NCI-H1092 (cell line): ENCODE measurements at regions not wholly inside any gene's neighbourhood (a gene's known extent, or its start where the extent isn't known, plus 50 kb on each side); places are given as distances from the start of the nearest gene placed in this dataset.
"Not testable (repeated sequence)": the region's sequence is repeated elsewhere in the genome, so short reads cannot be mapped to it uniquely, and the experiment has no call there.

Experiments
- DNase-seq: peaks from one replicate; lab custom pipeline; 2025; lab: John Stamatoyannopoulos, UW

DNA sequence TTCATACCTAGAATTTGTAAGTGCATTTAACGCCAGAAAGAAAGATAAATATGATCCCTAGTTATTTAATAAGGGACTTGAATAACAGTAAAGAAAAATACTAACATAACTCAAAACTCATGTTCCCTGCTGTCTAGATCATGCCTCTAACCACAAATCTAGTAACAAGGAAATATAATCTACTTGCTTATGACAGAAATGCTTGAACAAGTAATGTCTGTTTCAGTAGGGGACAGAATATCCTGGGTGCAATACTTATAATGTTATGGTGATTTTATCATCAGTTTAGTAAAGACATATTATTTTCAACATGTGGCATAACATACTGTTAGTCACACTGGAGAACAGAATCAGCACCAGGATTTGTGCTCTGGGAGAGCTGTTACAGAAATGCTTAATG, 861.9 kb upstream of the SLITRK1 start:
- DNase-seq = no peak

DNA sequence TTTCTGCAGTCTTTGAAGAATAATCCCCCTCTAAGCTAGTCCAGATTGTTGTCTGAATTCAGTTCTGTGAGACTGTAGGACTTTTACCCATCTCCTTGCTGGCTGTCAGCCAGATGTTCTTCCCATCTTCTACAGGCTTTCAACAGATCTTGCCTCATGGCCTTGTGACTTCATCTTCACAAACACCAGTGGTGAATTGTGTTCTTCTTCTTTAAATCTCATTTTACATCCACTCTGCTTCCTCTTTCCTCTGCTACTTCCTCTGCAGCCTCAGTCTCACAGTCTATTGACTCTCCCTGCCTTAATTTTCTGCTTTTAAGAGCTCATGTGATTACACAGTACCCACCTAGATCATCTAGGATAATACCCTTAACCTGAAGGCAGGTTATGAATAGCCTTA, 859.0 kb upstream of the SLITRK1 start:
- DNase-seq = no peak

DNA sequence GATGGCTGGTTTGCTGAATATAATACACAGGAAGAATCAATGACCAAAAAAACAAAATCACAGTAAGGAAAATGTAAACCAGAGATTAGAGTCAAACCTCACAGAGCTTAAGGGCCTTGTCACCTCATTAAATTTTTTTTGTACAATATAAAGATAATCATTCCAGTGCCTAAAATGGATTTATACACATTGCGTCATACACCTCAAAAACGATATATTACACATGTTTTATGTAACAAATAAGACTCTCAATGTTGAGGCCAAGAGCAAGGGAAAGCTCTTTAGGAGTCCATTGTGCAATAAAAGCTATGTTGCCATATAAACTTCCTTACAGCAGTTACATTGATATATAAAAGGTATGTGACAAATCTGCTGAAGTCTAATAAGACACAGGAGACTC, 856.7 kb upstream of the SLITRK1 start:
- no peak for DNase-seq

DNA sequence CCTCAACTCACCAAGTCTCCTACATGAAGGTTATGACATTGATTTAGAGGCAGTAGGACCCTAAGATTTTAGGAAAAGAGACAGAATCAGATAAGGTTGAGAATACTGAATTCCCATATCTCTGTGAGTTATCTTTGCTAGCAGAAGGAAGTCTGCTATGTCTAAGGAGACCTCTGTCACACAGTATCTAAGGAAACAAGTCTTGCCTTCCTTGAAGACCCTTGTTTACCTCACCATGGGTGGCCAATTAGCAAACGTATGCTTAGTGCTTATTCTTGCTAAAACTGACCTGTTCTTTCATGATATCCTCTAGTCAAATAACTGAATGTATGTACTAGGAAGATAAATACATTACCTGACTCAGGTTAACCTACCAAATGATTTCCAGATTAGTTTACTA, 855.4 kb upstream of the SLITRK1 start:
- DNase-seq = no peak

DNA sequence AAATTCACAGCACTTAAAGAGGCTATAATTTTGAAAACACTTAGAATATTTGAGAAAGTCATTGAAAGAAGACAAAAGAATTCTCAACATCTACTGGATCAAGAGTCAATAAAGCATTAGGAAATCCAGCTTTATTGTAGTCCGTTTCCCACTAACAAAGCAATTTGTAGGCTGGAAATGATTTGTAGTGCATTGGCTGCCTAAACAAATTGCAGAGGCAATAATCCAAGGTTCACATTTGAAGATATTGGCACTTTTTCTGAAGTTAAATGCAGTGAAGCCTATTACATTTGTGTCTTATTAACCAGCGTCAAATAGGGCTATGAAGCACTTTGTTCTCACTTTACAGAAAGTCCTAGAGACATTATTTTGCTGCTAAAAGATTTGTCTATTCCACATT, 848.1 kb upstream of the SLITRK1 start:
- no peak for DNase-seq

DNA sequence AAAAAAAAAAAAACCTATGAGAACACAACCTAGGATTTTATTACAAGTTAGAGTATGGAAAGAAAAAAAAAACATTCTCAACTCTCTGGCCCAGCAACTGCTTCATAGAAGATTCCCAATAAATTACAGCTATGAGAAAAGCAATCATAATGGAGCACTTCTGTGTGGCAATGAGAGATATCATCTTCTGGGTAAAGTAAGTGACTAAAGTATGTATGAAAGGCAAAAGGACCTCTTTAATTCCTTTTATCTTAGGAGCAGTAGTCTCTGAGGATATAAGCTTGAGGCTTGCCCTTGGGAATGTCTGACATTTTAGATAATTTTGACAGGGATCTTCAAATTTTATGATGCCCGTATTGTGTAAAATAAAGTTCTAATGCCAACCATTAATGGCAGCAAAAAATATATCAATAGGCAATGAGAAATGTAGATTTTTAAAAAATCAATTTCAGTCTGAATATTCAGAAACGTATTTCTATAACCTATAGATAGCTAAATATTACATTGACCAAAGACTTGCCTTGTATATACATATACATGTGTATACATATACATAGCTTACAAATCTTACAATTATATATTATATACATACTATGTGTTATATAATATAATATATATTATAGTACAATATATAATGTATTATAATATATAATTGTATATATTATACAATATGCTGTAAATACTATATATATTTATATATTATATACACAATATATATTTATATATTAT, 823.9 kb upstream of the SLITRK1 start:
- no peak for DNase-seq

DNA sequence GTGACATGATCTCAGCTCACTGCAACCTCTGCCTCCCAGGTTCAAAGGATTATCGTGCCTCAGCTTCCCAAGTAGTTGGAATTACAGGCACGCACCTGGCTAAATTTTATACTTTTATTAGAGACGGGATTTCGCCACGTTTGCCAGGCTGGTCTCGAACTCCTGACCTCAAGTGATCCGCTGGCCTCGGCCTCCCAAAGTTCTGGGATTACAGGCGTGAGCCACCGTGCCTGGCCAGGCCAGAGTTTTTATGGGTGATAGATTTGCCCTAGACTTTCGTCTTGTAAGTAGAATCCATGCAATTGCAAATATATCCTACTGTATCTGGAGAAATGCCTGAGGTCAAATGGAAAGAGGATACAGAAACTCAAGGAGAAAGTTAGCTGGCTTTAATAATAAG, 819.9 kb upstream of the SLITRK1 start:
- DNase-seq = no peak

DNA sequence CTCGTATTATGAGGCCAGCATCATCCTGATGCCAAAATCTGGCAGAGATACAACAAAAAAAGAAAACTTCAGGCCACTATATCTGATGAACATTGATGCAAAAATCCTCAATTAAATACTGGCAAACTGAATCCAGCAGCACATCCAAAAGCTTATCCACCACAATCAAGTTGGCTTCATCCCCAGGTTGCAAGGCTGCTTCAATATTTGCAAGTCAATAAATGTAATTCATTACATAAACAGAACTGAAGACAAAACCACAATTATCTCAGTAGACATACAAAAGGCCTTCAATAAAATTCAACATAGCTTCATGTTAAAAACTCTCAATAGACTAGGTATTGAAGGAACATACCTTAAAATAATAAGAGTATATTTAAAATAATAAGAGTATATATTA, 815.3 kb upstream of the SLITRK1 start:
- DNase-seq = not testable (repeated sequence)

DNA sequence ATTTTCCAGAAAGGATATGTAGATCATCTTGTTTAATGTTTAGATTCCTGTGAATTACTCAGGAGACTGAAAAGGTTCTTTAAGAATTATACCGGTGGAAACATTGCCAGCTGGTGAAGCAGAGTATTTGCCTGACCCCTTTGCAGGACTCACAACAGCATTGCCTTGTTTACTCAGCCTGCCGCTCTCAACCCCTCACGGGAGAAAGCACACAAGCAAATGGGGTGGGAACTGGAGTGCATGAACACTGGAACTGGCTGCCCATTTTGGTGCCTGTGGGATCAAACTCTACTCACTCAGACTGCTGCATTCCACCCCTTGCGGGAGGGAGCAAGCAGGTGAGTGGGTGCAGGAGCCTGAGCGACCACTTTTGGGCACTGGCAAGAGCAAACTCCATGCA, 804.7 kb upstream of the SLITRK1 start:
- DNase-seq = peak; percentile 63

DNA sequence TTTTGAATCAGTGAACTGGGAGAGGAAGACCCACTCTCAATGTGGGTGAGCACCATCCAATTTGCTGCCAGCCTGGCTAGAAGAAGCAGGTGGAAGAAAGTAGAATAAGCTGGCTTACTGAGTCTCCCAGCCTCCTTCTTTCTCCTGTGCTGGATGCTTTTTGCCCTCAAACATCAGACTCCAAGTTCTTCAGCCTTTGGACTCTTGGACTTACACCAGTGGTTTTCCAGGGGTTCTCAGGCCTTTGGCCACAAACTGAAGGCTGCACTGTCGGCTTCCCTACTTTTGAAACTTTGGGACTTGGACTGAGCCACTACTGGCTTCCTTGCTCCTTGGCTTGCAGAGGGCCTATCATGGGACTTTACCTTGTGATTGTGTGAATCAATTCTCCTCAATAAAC, 804.2 kb upstream of the SLITRK1 start:
- no peak for DNase-seq

DNA sequence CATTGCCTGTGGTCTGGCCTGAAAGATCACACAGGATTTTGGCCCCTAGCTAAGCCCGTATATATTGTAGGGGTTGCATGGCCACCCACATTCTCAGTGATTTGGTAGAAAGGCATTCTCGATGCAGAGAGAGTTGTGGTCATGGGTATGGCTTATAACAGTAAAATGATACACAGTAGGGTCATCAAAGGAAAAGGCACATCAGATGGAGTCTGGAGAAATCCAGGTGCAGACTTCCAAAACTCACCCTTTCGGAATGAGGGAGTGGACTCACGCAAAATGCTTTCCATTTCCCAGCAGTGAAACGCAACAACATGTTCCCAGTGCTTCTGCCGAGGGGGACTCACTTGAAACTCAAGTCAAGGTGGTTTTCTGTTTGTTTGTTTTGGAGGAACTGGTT, 802.5 kb upstream of the SLITRK1 start:
- no peak for DNase-seq

DNA sequence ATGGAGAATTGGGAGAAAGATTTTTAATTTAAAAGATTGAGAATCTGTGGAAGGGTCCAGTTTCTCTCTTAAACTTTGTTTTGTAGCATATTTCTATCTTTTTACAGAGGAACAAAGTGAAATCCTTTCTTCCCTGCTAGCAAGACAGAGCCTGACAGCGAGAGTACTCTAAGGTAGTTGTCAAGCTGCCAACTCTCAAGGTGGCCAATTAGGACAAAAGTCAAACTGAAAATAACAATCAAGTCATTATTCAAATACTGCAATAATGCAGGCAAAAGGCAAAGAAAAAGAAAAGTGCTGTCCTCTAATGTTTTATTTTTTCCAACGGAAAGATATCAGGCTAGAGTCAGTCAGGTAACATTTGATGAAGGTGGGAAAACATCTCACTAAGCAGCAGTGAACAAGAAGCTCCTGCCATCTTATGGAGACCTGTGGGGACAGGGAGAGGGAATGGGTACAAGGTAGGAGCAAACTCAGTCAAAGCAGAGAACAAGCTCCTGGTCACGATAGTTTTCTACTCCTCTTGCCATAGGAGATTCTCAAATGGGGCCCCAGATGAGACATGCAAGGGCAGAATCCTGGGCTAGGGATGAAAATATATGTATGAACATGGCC, 801.9 kb upstream of the SLITRK1 start:
- no peak for DNase-seq

DNA sequence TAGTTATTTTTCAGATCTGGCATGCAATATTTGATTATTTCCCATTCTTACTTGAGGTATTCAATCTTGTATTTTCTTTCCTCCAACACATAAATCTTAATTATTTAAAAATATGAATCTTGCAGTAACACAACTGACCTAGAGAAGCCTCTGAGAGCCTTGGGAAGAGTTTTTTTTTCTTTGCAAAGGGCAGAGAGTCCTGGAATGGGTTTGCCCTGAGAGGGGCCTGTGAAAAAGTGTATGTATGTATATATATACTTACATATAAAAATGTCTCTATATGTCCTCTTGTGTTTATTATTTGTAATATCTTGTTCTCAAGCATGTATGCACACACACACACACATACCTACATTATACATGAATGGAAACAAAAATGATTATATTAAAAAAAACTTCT, 801.2 kb upstream of the SLITRK1 start:
- DNase-seq = no peak

DNA sequence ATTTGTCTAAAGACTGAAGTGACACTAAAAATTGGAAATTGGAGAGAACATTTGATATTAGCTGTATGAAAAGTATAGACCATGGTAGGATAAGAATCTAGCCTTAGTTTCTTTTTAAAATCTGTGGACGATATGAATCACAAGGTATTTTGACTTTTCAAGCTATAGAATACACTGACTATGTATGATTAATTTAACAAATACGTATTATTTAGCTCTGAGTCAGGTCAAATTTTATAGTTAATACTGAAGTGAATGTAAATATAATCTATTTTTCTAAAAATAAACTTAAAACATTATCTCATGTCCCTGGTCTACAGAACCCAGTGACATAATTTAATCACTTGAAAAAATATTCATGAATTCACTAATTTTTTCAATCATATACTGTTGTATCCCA, 795.6 kb upstream of the SLITRK1 start:
- DNase-seq = no peak

DNA sequence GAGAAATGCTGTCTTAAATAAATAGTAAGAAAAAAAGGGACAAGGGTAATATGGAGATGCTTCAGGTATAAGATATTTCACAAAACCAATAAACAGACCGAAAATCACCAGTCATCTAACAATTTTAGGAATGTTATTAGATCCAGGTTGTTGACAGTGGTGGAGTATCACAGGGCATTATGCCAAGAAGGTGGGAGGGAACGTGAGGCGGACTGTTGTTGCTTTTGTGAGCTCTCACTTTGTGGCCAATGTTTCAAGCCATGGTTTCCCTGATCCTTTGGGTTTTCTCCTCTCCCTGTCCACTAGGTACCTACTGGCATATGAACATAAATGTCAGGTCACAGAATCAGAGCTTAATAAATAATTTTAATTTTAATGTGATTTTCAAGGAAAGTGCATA, 790.3 kb upstream of the SLITRK1 start:
- no peak for DNase-seq

DNA sequence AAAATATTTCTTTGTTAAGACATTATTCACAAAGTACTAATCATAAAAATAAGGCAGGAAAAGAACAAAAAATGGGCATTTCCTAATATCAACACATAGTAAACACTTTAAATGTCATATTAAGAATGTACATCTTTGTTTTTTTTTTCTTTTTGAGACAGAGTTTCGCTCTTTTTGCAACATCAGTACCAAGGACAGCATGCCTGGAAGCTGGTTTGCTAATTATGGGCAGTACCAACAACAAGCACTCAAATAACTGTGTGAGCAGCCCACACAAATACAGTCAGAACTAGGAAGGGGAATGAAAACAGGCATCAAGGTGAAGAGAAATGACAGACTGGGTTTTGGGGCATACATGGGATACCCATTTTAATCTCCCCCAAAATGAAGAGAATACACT, 788.0 kb upstream of the SLITRK1 start:
- DNase-seq = no peak

DNA sequence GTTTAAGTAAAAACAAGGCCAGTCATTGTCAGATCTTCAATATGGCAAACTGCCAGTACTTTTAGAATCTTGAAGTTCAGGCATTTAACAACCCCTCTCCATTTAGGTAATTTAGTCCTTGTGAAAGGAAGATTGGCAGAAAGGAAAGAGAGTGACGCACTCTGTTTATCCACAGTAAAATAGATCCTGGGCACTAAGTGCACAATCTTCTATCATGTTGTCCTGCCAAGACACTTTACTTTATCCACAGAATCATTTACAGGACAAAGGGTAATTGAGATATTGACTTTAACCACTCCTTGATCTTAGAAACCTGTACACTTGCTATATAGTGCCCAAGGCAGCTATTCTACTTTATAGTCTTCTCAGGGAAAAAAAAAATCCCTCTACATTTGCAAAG, 786.4 kb upstream of the SLITRK1 start:
- DNase-seq = no peak

DNA sequence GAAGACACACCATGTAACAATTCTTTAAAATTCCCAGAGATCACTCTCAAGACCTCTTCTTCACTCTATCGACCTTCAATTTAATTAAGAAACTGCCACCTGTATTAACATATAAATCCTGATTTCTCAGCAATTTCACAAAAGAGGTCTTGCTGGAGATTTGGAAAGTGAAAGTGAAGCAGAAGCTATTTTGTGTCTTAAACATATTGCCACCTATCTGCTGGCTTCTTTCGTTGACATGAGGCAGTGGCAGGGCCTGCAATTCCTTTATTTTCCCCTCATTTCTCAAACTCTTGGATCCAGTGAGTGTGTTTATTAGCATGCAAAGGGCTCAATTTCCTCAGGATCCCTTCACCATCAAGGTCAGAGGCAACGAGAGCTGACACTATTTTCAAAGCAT, 780.2 kb upstream of the SLITRK1 start:
- DNase-seq = no peak

DNA sequence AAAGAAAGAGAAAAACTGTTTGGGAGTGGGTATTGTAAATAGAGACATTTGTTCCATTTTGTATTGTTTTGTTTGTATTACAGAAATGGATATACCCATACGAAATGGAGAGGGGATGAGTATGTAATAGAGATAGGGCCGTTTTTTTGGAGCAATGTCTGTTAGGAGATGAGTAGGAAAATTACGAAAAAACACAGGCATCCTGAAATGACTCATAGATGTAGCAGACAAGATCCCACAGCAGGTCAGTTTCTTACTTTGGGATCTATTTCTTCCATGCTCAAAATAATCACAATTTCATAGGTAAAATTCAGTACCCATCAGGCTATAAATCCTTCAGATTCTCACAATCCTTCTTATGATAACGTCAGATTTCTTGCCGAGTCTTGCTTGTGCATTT, 779.4 kb upstream of the SLITRK1 start:
- DNase-seq = no peak

DNA sequence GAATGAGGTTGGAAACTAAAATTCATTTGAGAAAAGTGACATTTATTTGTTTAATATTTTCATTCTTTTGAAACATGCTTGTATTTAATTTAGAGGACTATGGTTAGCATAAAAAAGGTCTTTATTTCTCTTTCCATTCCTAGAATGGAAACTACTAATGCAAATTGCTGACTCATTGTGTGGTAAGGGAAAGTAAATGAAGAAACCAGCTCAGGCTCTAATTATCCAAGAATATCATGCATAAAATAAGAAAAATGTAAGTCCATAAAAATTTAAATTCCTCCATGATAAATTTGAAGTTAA, 777.0 kb upstream of the SLITRK1 start:
- no peak for DNase-seq

DNA sequence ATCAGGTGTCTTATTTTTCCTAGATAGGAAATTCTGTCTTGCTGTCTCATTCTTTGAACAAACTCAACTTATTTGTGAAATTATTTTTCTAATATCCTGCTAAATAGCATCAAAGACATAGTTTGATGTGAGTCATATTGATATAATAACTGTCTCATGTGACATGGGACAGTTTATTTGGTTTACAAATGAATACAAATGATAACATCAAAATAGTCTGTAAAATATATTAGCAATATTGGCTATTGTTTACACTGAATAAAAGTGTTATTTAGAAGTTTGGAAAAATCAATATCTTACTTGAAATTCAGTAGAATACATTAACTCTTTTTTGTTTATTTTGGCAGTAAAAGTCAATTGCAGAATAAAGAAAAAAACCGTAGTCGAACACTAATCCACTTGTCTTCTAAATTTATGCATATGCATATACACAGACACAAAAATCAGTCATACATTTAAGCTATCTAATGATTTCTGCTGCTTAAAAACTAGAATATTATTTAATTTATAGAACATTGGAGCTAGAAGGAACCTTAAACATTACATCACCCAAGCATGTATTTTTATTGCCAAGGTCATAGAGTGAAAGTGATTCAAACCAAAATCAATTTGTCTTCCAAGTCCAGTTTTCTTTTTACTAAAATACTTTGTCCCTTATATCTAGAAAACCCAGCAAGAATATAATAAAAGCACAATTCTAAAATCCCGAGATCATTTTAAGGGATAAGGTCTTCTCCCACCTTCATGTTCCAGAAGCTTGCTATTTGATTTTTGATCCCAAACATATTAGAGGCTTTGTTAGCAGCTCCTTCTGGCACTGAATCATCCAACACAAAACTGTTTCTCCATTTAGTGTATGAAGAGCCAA, 776.5 kb upstream of the SLITRK1 start:
- no peak for DNase-seq

DNA sequence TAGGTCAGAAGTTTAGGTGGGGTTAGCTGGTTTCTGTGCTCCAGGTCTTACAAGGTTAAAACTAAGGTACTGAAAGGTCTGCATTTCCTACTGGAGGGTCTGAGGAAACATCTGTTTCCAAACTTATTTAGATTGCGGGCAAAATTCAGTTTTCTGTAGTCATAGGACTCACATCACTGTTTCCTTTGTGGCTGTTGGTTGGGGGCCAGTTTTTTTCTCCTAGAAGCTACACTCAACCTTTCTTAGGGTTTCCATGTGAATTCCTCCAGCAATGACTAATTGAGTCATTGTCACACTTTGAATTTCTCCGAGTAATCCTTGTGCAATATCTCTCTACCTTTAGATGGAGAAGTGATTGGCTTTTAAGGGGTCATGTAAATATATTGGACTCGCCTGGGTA, 773.4 kb upstream of the SLITRK1 start:
- DNase-seq = no peak

DNA sequence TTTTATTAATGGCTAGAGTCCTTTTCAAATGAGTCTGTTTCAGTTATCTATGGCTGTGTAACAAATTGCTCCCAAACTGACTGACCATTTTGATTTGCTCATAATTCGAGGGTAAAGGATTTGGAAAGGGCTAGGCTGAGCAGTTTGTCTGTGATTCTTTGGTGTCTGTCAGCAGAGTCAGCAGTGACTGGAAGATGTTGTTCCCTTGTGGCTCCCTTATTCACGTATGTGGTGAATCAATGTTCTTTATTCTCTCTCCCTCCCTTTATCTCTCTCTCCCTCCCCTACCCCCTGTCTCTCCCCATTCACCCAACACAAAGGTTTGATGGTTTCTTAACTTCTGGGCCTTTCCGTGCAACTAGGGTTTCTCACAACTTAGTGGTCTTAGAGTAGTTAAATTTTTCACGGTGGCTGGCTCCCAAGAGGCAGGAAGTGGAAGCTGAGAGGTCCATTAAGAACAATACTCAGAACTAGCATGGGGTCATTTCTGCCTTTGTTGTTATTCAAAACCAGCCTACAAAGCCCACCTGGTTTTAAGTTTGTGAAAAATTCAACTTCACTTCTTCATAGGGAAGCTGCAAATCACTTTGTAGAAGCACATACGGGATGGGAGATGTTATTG, 772.5 kb upstream of the SLITRK1 start:
- no peak for DNase-seq
